HepG2 (cell line): ENCODE measurements at regions not wholly inside any gene's neighbourhood (a gene's known extent, or its start where the extent isn't known, plus 50 kb on each side); places are given as distances from the start of the nearest gene placed in this dataset.

Source experiments
- ADNP ChIP-seq: sonication (generic); formaldehyde crosslinking; IDR thresholded peaks from 2 replicates; pipeline ENCODE4 v1.4.0; 2020; ENCODE audit warnings: missing genetic modification reagents
- IKZF1 ChIP-seq: fragments of 450-650 bp; IDR thresholded peaks from 2 replicates; pipeline ENCODE4 v1.7.1; 2016
- SP140L ChIP-seq: sonication (generic); formaldehyde crosslinking; IDR thresholded peaks from 2 replicates; pipeline ENCODE4 v1.4.0; 2020; ENCODE audit warnings: missing genetic modification reagents, borderline replicate concordance
- SP4 ChIP-seq: sonication (generic); formaldehyde crosslinking; IDR thresholded peaks from 2 replicates; pipeline ENCODE4 v1.8.1; 2023; ENCODE audit warnings: mild to moderate bottlenecking, missing genetic modification reagents
- ZBTB21 ChIP-seq: sonication (generic); formaldehyde crosslinking; IDR thresholded peaks from 2 replicates; pipeline ENCODE4 v1.4.0; 2020; ENCODE audit warnings: missing genetic modification reagents
- TF ChIP-seq, protein P1 (sequence below): sonication (generic); formaldehyde crosslinking; IDR thresholded peaks from 2 replicates; pipeline ENCODE4 v1.5.0; 2020; ENCODE audit warnings: mild to moderate bottlenecking, missing genetic modification reagents, moderate library complexity
- TF ChIP-seq, protein P2 (sequence below): sonication (generic); formaldehyde crosslinking; IDR thresholded peaks from 2 replicates; pipeline ENCODE4 v1.4.0; 2020; ENCODE audit warnings: missing genetic modification reagents

DNA sequence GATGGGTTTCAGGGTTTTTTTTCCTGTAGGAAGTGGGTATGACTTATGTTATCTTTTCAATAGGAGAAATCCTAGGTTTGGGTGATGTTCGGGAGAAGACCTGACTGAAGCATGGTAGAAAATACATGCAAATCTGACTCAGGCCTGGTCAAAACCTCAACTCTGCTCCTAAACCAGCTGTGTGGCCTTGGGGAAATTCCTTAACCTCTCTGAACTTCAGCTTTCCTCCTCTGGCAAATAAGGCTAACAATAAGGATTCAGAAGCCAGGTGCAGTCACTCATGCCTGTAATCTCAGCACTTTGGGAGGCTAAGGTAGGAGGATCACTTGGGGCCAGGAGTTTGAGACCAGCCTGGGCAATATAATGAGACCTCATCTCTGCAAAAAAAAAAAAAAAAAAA is 148.5 kb downstream of the PHETA1 start:
- TF ChIP-seq ADNP (no peak), SP140L (CRISPR knock-in tag) (no peak), IKZF1 (no peak), SP4 (CRISPR knock-in tag) (no peak), ZBTB21 (CRISPR knock-in tag) (no peak)
- TF ChIP-seq, protein P1, sequence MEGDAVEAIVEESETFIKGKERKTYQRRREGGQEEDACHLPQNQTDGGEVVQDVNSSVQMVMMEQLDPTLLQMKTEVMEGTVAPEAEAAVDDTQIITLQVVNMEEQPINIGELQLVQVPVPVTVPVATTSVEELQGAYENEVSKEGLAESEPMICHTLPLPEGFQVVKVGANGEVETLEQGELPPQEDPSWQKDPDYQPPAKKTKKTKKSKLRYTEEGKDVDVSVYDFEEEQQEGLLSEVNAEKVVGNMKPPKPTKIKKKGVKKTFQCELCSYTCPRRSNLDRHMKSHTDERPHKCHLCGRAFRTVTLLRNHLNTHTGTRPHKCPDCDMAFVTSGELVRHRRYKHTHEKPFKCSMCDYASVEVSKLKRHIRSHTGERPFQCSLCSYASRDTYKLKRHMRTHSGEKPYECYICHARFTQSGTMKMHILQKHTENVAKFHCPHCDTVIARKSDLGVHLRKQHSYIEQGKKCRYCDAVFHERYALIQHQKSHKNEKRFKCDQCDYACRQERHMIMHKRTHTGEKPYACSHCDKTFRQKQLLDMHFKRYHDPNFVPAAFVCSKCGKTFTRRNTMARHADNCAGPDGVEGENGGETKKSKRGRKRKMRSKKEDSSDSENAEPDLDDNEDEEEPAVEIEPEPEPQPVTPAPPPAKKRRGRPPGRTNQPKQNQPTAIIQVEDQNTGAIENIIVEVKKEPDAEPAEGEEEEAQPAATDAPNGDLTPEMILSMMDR (CRISPR knock-in tag) = no peak
- TF ChIP-seq, protein P2, sequence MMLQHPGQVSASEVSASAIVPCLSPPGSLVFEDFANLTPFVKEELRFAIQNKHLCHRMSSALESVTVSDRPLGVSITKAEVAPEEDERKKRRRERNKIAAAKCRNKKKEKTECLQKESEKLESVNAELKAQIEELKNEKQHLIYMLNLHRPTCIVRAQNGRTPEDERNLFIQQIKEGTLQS = no peak
